ENCODE measurements at regions not wholly inside any gene's neighbourhood (a gene's known extent, or its start where the extent isn't known, plus 50 kb on each side); places are given as distances from the start of the nearest gene placed in this dataset.
A peak's percentile ranks its signal among the peaks of the same experiment; 100 is the strongest.

GRCh38 chrX:120781403-120781802 is 94.3 kb downstream of the CT47B1 start:
- Histone ChIP-seq H3K4me2 (ENCODE audit: low read depth, low read length, poor library complexity, severe bottlenecking) (no peak overlapping the region), H3K9ac (ENCODE audit: low read depth, low read length, poor library complexity, severe bottlenecking) (no peak overlapping the region), H3K27me3 (ENCODE audit: insufficient read depth, low read length, poor library complexity, severe bottlenecking) (no peaks in the 10 kb centered on the region), H2AFZ (ENCODE audit: low read length) (peak overlapping the region; percentile 38; the same call in 1 of the 2 replicates), H3K9me3 (ENCODE audit: insufficient read depth, low read depth, low read length) (no peaks in the 10 kb centered on the region), H3K79me2 (ENCODE audit: insufficient read depth, low read length) (no peaks in the 10 kb centered on the region), H3K4me3 (ENCODE audit: low read length, poor library complexity, severe bottlenecking) (no peak overlapping the region), H3K36me3 (ENCODE audit: insufficient read depth, low read length) (no peaks in the 10 kb centered on the region), H3K9me2 (replicated peaks; ENCODE audit: low read depth, low read length) (no peaks in the 10 kb centered on the region), H4K20me1 (ENCODE audit: insufficient read depth, low read length, poor library complexity, severe bottlenecking) (no peaks in the 10 kb centered on the region), H3K4me1 (ENCODE audit: insufficient read depth, low read length, poor library complexity, severe bottlenecking) (no peaks in the 10 kb centered on the region), H3F3A (ENCODE audit: low read depth) (no peaks in the 10 kb centered on the region)
- TF ChIP-seq EZH2phosphoT487 (IDR thresholded peaks at IDR 0.05; ENCODE audit: borderline replicate concordance) (no peak), CTCF (conservative IDR thresholded peaks at IDR 0.05; ENCODE audit: low read length) (no peak)

GRCh38 chrX:120775959-120776358 is 99.7 kb downstream of the CT47B1 start:
- Histone ChIP-seq H4K20me1 (ENCODE audit: insufficient read depth, low read length, poor library complexity, severe bottlenecking) (no peaks in the 10 kb centered on the region), H2AFZ (ENCODE audit: low read length) (no peak overlapping the region), H3F3A (ENCODE audit: low read depth) (no peaks in the 10 kb centered on the region), H3K4me3 (ENCODE audit: low read length, poor library complexity, severe bottlenecking) (no peak overlapping the region), H3K79me2 (ENCODE audit: insufficient read depth, low read length) (no peaks in the 10 kb centered on the region), H3K4me1 (ENCODE audit: insufficient read depth, low read length, poor library complexity, severe bottlenecking) (no peaks in the 10 kb centered on the region), H3K4me2 (ENCODE audit: low read depth, low read length, poor library complexity, severe bottlenecking) (no peak overlapping the region), H3K27me3 (ENCODE audit: insufficient read depth, low read length, poor library complexity, severe bottlenecking) (no peaks in the 10 kb centered on the region), H3K9me2 (replicated peaks; ENCODE audit: low read depth, low read length) (no peaks in the 10 kb centered on the region), H3K9ac (ENCODE audit: low read depth, low read length, poor library complexity, severe bottlenecking) (no peak overlapping the region), H3K9me3 (ENCODE audit: insufficient read depth, low read depth, low read length) (no peaks in the 10 kb centered on the region), H3K36me3 (ENCODE audit: insufficient read depth, low read length) (no peaks in the 10 kb centered on the region)
- TF ChIP-seq EZH2phosphoT487 (IDR thresholded peaks at IDR 0.05; ENCODE audit: borderline replicate concordance), result no peak
- TF ChIP-seq CTCF (conservative IDR thresholded peaks at IDR 0.05; ENCODE audit: low read length), result no peak

- Histone ChIP-seq H3K79me2 (ENCODE audit: insufficient read depth, low read length) (no peaks in the 10 kb centered on the region), H3F3A (ENCODE audit: low read depth) (no peaks in the 10 kb centered on the region), H3K9me2 (replicated peaks; ENCODE audit: low read depth, low read length) (no peaks in the 10 kb centered on the region), H3K27me3 (ENCODE audit: insufficient read depth, low read length, poor library complexity, severe bottlenecking) (no peaks in the 10 kb centered on the region), H3K4me1 (ENCODE audit: insufficient read depth, low read length, poor library complexity, severe bottlenecking) (no peaks in the 10 kb centered on the region), H3K4me3 (ENCODE audit: low read length, poor library complexity, severe bottlenecking) (no peak overlapping the region), H3K9ac (ENCODE audit: low read depth, low read length, poor library complexity, severe bottlenecking) (no peak overlapping the region), H3K9me3 (ENCODE audit: insufficient read depth, low read depth, low read length) (no peaks in the 10 kb centered on the region), H3K36me3 (ENCODE audit: insufficient read depth, low read length) (no peaks in the 10 kb centered on the region), H3K4me2 (ENCODE audit: low read depth, low read length, poor library complexity, severe bottlenecking) (no peak overlapping the region), H4K20me1 (ENCODE audit: insufficient read depth, low read length, poor library complexity, severe bottlenecking) (no peaks in the 10 kb centered on the region), H2AFZ (ENCODE audit: low read length) (no peak overlapping the region)
- TF ChIP-seq EZH2phosphoT487 (IDR thresholded peaks at IDR 0.05; ENCODE audit: borderline replicate concordance) (no peak), CTCF (conservative IDR thresholded peaks at IDR 0.05; ENCODE audit: low read length) (no peak)
Observed at GRCh38 chrX:120774606-120775005, 101.1 kb downstream of the CT47B1 start.

All from Loucy (cell line).